Right lung (tissue), 2 donors: ENCODE measurements at regions not wholly inside any gene's neighbourhood (a gene's known extent, or its start where the extent isn't known, plus 50 kb on each side); places are given as distances from the start of the nearest gene placed in this dataset.

Experiments
- DNase-seq, 2 donors: peaks; one replicate each; pipeline ENCODE4 v3.0.0-alpha.2; 2013

GRCh38 chr22:49327411-49328117 is 500.1 kb downstream of the BRD1 start:
- no peak for DNase-seq

GRCh38 chr22:49326558-49326957 is 501.1 kb downstream of the BRD1 start:
- DNase-seq, result no peak

- DNase-seq, result no peak
Measured at GRCh38 chr22:49325531-49326395, 501.9 kb downstream of the BRD1 start.

- no peak for DNase-seq
Measured at GRCh38 chr22:49324527-49325491, 502.9 kb downstream of the BRD1 start.

GRCh38 chr22:49323751-49324415 is 503.8 kb downstream of the BRD1 start:
- no peak for DNase-seq

GRCh38 chr22:49322861-49323622 is 504.6 kb downstream of the BRD1 start:
- no peak for DNase-seq

GRCh38 chr22:49322231-49322630 is 505.4 kb downstream of the BRD1 start:
- no peak for DNase-seq

- no peak for DNase-seq
Measured at GRCh38 chr22:49321477-49322055, 506.1 kb downstream of the BRD1 start.

- no peak for DNase-seq
Measured at GRCh38 chr22:49320714-49321476, 506.8 kb downstream of the BRD1 start.

- DNase-seq, result no peak
Measured at GRCh38 chr22:49317369-49317768, 510.3 kb downstream of the BRD1 start.

GRCh38 chr22:49312601-49313000 is 515.1 kb downstream of the BRD1 start:
- DNase-seq, result no peak

- no peak for DNase-seq
Measured at GRCh38 chr22:49310354-49310753, 517.3 kb downstream of the BRD1 start.

GRCh38 chr22:49308300-49308699 is 519.4 kb downstream of the BRD1 start:
- DNase-seq, result no peak

- no peak for DNase-seq
Measured at GRCh38 chr22:49307870-49308269, 519.8 kb downstream of the BRD1 start.

GRCh38 chr22:49307481-49307830 is 520.2 kb downstream of the BRD1 start:
- DNase-seq, result no peak

- no peak for DNase-seq
Measured at GRCh38 chr22:49306632-49307480, 520.8 kb downstream of the BRD1 start.

GRCh38 chr22:49305966-49306631 is 521.6 kb downstream of the BRD1 start:
- DNase-seq, result no peak
